Spleen (tissue), 11 donors: ENCODE measurements at regions not wholly inside any gene's neighbourhood (a gene's known extent, or its start where the extent isn't known, plus 50 kb on each side); places are given as distances from the start of the nearest gene placed in this dataset.

Source experiments
- DNase-seq: peaks from one replicate; pipeline ENCODE4 v3.0.0-alpha.2; 2020
- H3K27ac ChIP-seq, 8 donors: fragments of 200-600 bp; sonication (generic) in 7 of 8; 1 replicate in 4 of 8; 2 replicates in 4 of 8; pipeline versions ENCODE4 v1.5.0 to v1.8.0; 2016 to 2021; ENCODE audit warnings: inconsistent platforms in 4 of 8, mild to moderate bottlenecking in 4 of 8, moderate library complexity in 1 of 8
- H3K27me3 ChIP-seq, 7 donors: fragments of 200-600 bp; sonication (generic) in 6 of 7; replicated peaks in 1 of 7; 1 replicate in 4 of 7; 2 replicates in 3 of 7; pipeline versions ENCODE4 v1.5.0 to v1.8.0; 2016 to 2021; ENCODE audit warnings: inconsistent platforms in 3 of 7, mild to moderate bottlenecking in 1 of 7
- H3K36me3 ChIP-seq, 6 donors: fragments of 200-600 bp; sonication (generic) in 5 of 6; 1 replicate in 4 of 6; 2 replicates in 2 of 6; pipeline versions ENCODE4 v1.5.0 to v1.8.0; 2016 to 2021; ENCODE audit warnings: inconsistent platforms in 2 of 6
- H3K4me1 ChIP-seq, 6 donors: fragments of 200-600 bp; sonication (generic) in 5 of 6; 1 replicate in 3 of 6; 2 replicates in 3 of 6; pipeline versions ENCODE4 v1.5.0 to v1.8.0; 2016 to 2021; ENCODE audit warnings: inconsistent platforms in 3 of 6
- H3K4me3 ChIP-seq, 8 donors: fragments of 200-600 bp; sonication (generic) in 7 of 8; 1 replicate in 4 of 8; 2 replicates in 4 of 8; pipeline versions ENCODE4 v1.5.0 to v1.8.0; 2016 to 2021; ENCODE audit warnings: inconsistent platforms in 4 of 8, mild to moderate bottlenecking in 4 of 8, moderate library complexity in 2 of 8
- H3K9me3 ChIP-seq, 8 donors: fragments of 200-600 bp; sonication (generic) in 7 of 8; 1 replicate in 4 of 8; 2 replicates in 4 of 8; pipeline versions ENCODE4 v1.5.0 to v1.8.0; 2016 to 2021; ENCODE audit warnings: inconsistent platforms in 4 of 8
- CTCF ChIP-seq, 11 experiments: fragments of 200-600 bp in 7 of 11; fragments of 450-650 bp in 4 of 11; sonication (generic) in 4 of 11; IDR thresholded peaks in 8 of 11; conservative IDR thresholded peaks in 3 of 11; 1 replicate in 7 of 11; 2 replicates in 4 of 11; pipeline versions ENCODE4 v1.4.0 to v1.8.0; 2016 to 2021; ENCODE audit warnings: antibody characterized with exemption in 11 of 11, inconsistent platforms in 4 of 11, mild to moderate bottlenecking in 1 of 11
- POLR2A ChIP-seq, 3 donors: fragments of 450-650 bp; IDR thresholded peaks; one replicate each; pipeline ENCODE4 v1.5.1; 2017; ENCODE audit warnings: antibody characterized with exemption in 3 of 3, mild to moderate bottlenecking in 1 of 3
- POLR2AphosphoS5 ChIP-seq, 3 donors: sonication (generic); formaldehyde crosslinking; IDR thresholded peaks; one replicate each; pipeline ENCODE4 v1.5.1; 2017; ENCODE audit warnings: antibody characterized with exemption in 3 of 3
- WGBS, 5 donors: extraction: QIAGEN DNeasy Blood & Tissue Kit in 3 of 5; methylation state at CpG; one replicate each; pipeline versions ENCODE4 v1.1.5 to v1.1.7; 2013 to 2018; 5-methylcytosine and 5-hydroxymethylcytosine counted together
- intact Hi-C: fragments of 100-400 bp; cut with DNase I; formaldehyde crosslinking; loops from one replicate; pipeline ENCODE4 v1.15.0; 2023; ENCODE audit warnings: low total_unique reads
- donor health status: healthy with polysubstance abuse.
- donor health status: DM: no; HTN: no; CAD: no; lungs with moderate emphysema.
- donor health status: DM: no; HTN: no; CAD: no.
- donor health status: Bipolar disorder and iron deficiency.
- donor health status: healthy.
- donor health status: DM: no; HTN: no; CAD: no.
- donor health status: DM: yes; HTN: yes; CAD: no.

- intact Hi-C loops, result no loop called here
- peaks cover 0 to 6% (median 0%) of the 10 kb centered on the region in 7 donors for H3K27me3 ChIP-seq
- WGBS, 5 donors, result 52 to 79% (median 73%) methylated on average over 3 of the region's 3 CpGs
- H3K9me3 ChIP-seq, result no peaks in the 10 kb centered on the region
- no peak overlapping the region for H3K27ac ChIP-seq
- H3K4me1 ChIP-seq, result no peaks in the 10 kb centered on the region
- no peak for DNase-seq
- no peaks in the 10 kb centered on the region for H3K36me3 ChIP-seq
- peak in 1 of 11 experiments; percentile 15 for TF ChIP-seq CTCF (IDR thresholded peaks at IDR 0.05 in 8 of 11, conservative IDR thresholded peaks at IDR 0.05 in 3 of 11)
- no peak for TF ChIP-seq POLR2A (IDR thresholded peaks at IDR 0.05)
- H3K4me3 ChIP-seq, result no peak overlapping the region
Measured at GRCh38 chr6:44028789-44029310, 98.4 kb downstream of the MRPL14 start.

- Histone ChIP-seq H3K27ac (no peak overlapping the region), H3K36me3 (no peaks in the 10 kb centered on the region), H3K9me3 (no peaks in the 10 kb centered on the region), H3K4me1 (no peaks in the 10 kb centered on the region), H3K4me3 (no peak overlapping the region), H3K27me3 (peaks cover 0 to 14% (median 0%) of the 10 kb centered on the region in 7 donors)
- WGBS, 5 donors, result 81 to 93% (median 88%) methylated on average over 4 of the region's 4 CpGs
- intact Hi-C loops, result no loop called here
- DNase-seq, result no peak
- TF ChIP-seq POLR2AphosphoS5 (IDR thresholded peaks at IDR 0.05), result no peak
- TF ChIP-seq CTCF (IDR thresholded peaks at IDR 0.05 in 8 of 11, conservative IDR thresholded peaks at IDR 0.05 in 3 of 11), result no peak
- no peak for TF ChIP-seq POLR2A (IDR thresholded peaks at IDR 0.05)
Measured at GRCh38 chr6:44025226-44025625, 102.0 kb downstream of the MRPL14 start.

GRCh38 chr6:44024574-44025219 lies 102.6 kb downstream of the MRPL14 start:
- peak; percentile 52 for DNase-seq
- WGBS, 5 donors, result 32 to 48% (median 38%) methylated on average over 7 of the region's 7 CpGs
- no peak overlapping the region for H3K27ac ChIP-seq
- intact Hi-C loops, result no loop called here
- TF ChIP-seq CTCF (IDR thresholded peaks at IDR 0.05 in 8 of 11, conservative IDR thresholded peaks at IDR 0.05 in 3 of 11), result no peak
- TF ChIP-seq POLR2A (IDR thresholded peaks at IDR 0.05), result no peak
- no peak for TF ChIP-seq POLR2AphosphoS5 (IDR thresholded peaks at IDR 0.05)
- no peak overlapping the region for H3K4me3 ChIP-seq
- H3K9me3 ChIP-seq, result no peaks in the 10 kb centered on the region
- no peaks in the 10 kb centered on the region for H3K36me3 ChIP-seq
- peaks cover 0 to 14% (median 0%) of the 10 kb centered on the region in 7 donors for H3K27me3 ChIP-seq
- H3K4me1 ChIP-seq, result no peaks in the 10 kb centered on the region

GRCh38 chr6:44023586-44024454 lies 103.4 kb downstream of the MRPL14 start:
- Histone ChIP-seq H3K9me3 (no peaks in the 10 kb centered on the region), H3K36me3 (no peaks in the 10 kb centered on the region), H3K27me3 (peaks cover 0 to 14% (median 0%) of the 10 kb centered on the region in 7 donors), H3K27ac (no peak overlapping the region), H3K4me3 (no peak overlapping the region), H3K4me1 (no peaks in the 10 kb centered on the region)
- WGBS, 5 donors, result 78 to 94% (median 82%) methylated on average over 6 to 8 of the region's 8 CpGs
- intact Hi-C loops, result no loop called here
- DNase-seq, result no peak
- TF ChIP-seq POLR2A (IDR thresholded peaks at IDR 0.05), result no peak
